ENCODE measurements at regions not wholly inside any gene's neighbourhood (a gene's known extent, or its start where the extent isn't known, plus 50 kb on each side); places are given as distances from the start of the nearest gene placed in this dataset.

- H3K27ac Mint-ChIP-seq (ENCODE audit: unreplicated experiment), result no peak overlapping the region
These were observed 205.0 kb upstream of the ADAMTS9 start for GRCh38 chr3:64892671-64893309.

GRCh38 chr3:64891021-64891420 lies 203.2 kb upstream of the ADAMTS9 start:
- Mint-ChIP-seq H3K4me3 (ENCODE audit: unreplicated experiment) (no peak overlapping the region), H3K36me3 (ENCODE audit: unreplicated experiment) (no peaks in the 10 kb centered on the region), H3K27me3 (ENCODE audit: unreplicated experiment) (peaks cover 8% of the 10 kb centered on the region), H3K27ac (ENCODE audit: unreplicated experiment) (no peak overlapping the region), H3K9me3 (ENCODE audit: unreplicated experiment) (peaks cover 5% of the 10 kb centered on the region), H3K4me1 (ENCODE audit: unreplicated experiment) (peaks cover 9% of the 10 kb centered on the region)
- DNase-seq (ENCODE audit: extremely low spot score, unreplicated experiment), result no peak
- no peak for TF ChIP-seq CTCF (IDR thresholded peaks at IDR 0.05)

More at GRCh38 chr3:64892671-64893309, 205.0 kb upstream of the ADAMTS9 start:
- no peak for TF ChIP-seq CTCF (IDR thresholded peaks at IDR 0.05)
- DNase-seq (ENCODE audit: extremely low spot score, unreplicated experiment), result no peak
- Mint-ChIP-seq H3K9me3 (ENCODE audit: unreplicated experiment) (peaks cover 3% of the 10 kb centered on the region), H3K36me3 (ENCODE audit: unreplicated experiment) (no peaks in the 10 kb centered on the region), H3K27me3 (ENCODE audit: unreplicated experiment) (peaks cover 8% of the 10 kb centered on the region), H3K4me3 (ENCODE audit: unreplicated experiment) (no peak overlapping the region), H3K4me1 (ENCODE audit: unreplicated experiment) (peaks cover 9% of the 10 kb centered on the region)

- H3K27me3 Mint-ChIP-seq (ENCODE audit: unreplicated experiment), result peaks cover 8% of the 10 kb centered on the region
- no peak for TF ChIP-seq CTCF (IDR thresholded peaks at IDR 0.05)
- H3K36me3 Mint-ChIP-seq (ENCODE audit: unreplicated experiment), result no peaks in the 10 kb centered on the region
- no peak for DNase-seq (ENCODE audit: extremely low spot score, unreplicated experiment)
- H3K27ac Mint-ChIP-seq (ENCODE audit: unreplicated experiment), result no peak overlapping the region
- peaks cover 6% of the 10 kb centered on the region for H3K9me3 Mint-ChIP-seq (ENCODE audit: unreplicated experiment)
- peaks cover 7% of the 10 kb centered on the region for H3K4me1 Mint-ChIP-seq (ENCODE audit: unreplicated experiment)
- H3K4me3 Mint-ChIP-seq (ENCODE audit: unreplicated experiment), result no peak overlapping the region
These were observed 202.7 kb upstream of the ADAMTS9 start for GRCh38 chr3:64890466-64890865.

GRCh38 chr3:64890006-64890405 lies 202.2 kb upstream of the ADAMTS9 start:
- H3K27ac Mint-ChIP-seq (ENCODE audit: unreplicated experiment), result no peak overlapping the region
- no peak for DNase-seq (ENCODE audit: extremely low spot score, unreplicated experiment)

More at GRCh38 chr3:64890006-64890405, 202.2 kb upstream of the ADAMTS9 start:
- Mint-ChIP-seq H3K36me3 (ENCODE audit: unreplicated experiment) (no peaks in the 10 kb centered on the region), H3K4me1 (ENCODE audit: unreplicated experiment) (peaks cover 3% of the 10 kb centered on the region), H3K4me3 (ENCODE audit: unreplicated experiment) (no peak overlapping the region), H3K27me3 (ENCODE audit: unreplicated experiment) (peaks cover 8% of the 10 kb centered on the region), H3K9me3 (ENCODE audit: unreplicated experiment) (peaks cover 6% of the 10 kb centered on the region)
- TF ChIP-seq CTCF (IDR thresholded peaks at IDR 0.05), result no peak

All from osteocyte (in vitro differentiated cells).